ENCODE measurements at regions not wholly inside any gene's neighbourhood (a gene's known extent, or its start where the extent isn't known, plus 50 kb on each side); places are given as distances from the start of the nearest gene placed in this dataset.

GRCh38 chr2:116754381-116755101 lies 1060.0 kb upstream of the DDX18 start:
- H3K36me3 ChIP-seq (ENCODE audit: control insufficient read depth in 2 of 2, extremely low read depth in 1 of 2, insufficient read depth in 2 of 2, low read length in 2 of 2): no peaks in the 10 kb centered on the region
- H4K20me1 ChIP-seq (replicated peaks; ENCODE audit: control insufficient read depth, extremely low read depth, insufficient read depth, low read length): no peaks in the 10 kb centered on the region
- no peaks in the 10 kb centered on the region for H3K27me3 ChIP-seq (ENCODE audit: control insufficient read depth in 2 of 2, insufficient read depth in 2 of 2, low read length in 2 of 2)
- no peaks in the 10 kb centered on the region for H3K79me2 ChIP-seq (ENCODE audit: control insufficient read depth, insufficient read depth, low read length)
- H3K9ac ChIP-seq (replicated peaks; ENCODE audit: extremely low read depth, insufficient read depth, low read length): no peak overlapping the region
- no peak overlapping the region for H3K4me3 ChIP-seq (replicated peaks in 1 of 3; ENCODE audit: insufficient read depth in 1 of 3, low read depth in 1 of 3, low read length in 3 of 3)
- dilution Hi-C loops (cut with MboI; ENCODE audit: extremely low pct_ligation_motif_present, low sequenced_read_pairs): no loop called here
- H3K4me1 ChIP-seq (ENCODE audit: control insufficient read depth, extremely low read depth, insufficient read depth, low read length): no peaks in the 10 kb centered on the region
- no peak for TF ChIP-seq POLR2A (IDR thresholded peaks at IDR 0.05; ENCODE audit: low read depth, low read length)
- no peak for TF ChIP-seq FOS (IDR thresholded peaks at IDR 0.05; ENCODE audit: borderline replicate concordance, insufficient read depth, low read length)
- intact Hi-C loops (cut with micrococcal nuclease): no loop called here
- H2AFZ ChIP-seq (ENCODE audit: low read depth, low read length): no peak overlapping the region
- FAIRE-seq: no peak
- no peak overlapping the region for H3K4me2 ChIP-seq (ENCODE audit: insufficient read depth, low read length)
- POLR2A ChIA-PET: no interaction called here
- H3K27ac ChIP-seq (ENCODE audit: insufficient read depth, low read depth, low read length): no peak overlapping the region
- CTCF ChIA-PET: no interaction called here
- DNase-seq (ENCODE audit: low read depth, low spot score): no peak
- H3K9me1 ChIP-seq (replicated peaks; ENCODE audit: control insufficient read depth, extremely low read depth, insufficient read depth, low read length): no peaks in the 10 kb centered on the region
- H3K9me3 ChIP-seq (replicated peaks; ENCODE audit: control insufficient read depth, insufficient read depth, low read length): no peaks in the 10 kb centered on the region
- BruUV-seq (replicated peaks): no TSS peak

- TF ChIP-seq JUN (IDR thresholded peaks at IDR 0.05; ENCODE audit: borderline replicate concordance, insufficient read depth, insufficient read length, low read depth) (no peak), POLR2AphosphoS5 (IDR thresholded peaks at IDR 0.05; ENCODE audit: insufficient read depth, low read depth, low read length) (no peak), POLR2A (IDR thresholded peaks at IDR 0.05; ENCODE audit: low read depth, low read length) (no peak), EZH2 (IDR thresholded peaks at IDR 0.05; ENCODE audit: borderline replicate concordance, low read depth, low read length, severe bottlenecking) (no peak), MYC (IDR thresholded peaks at IDR 0.05; ENCODE audit: low read depth, low read length) (no peak), FOS (IDR thresholded peaks at IDR 0.05; ENCODE audit: borderline replicate concordance, insufficient read depth, low read length) (no peak), CTCF (IDR thresholded peaks at IDR 0.05; ENCODE audit: extremely low read depth in 1 of 2, insufficient read depth in 1 of 2, low read depth in 1 of 2, low read length in 2 of 2) (no peak), MAX (IDR thresholded peaks at IDR 0.05; ENCODE audit: insufficient read depth, insufficient read length) (no peak), GATA2 (IDR thresholded peaks at IDR 0.05; ENCODE audit: insufficient read depth, insufficient read length, low read depth, low read length) (no peak)
- H3K9ac ChIP-seq (replicated peaks; ENCODE audit: extremely low read depth, insufficient read depth, low read length): no peak overlapping the region
- DNase-seq (ENCODE audit: low read depth, low spot score): no peak
- H3K27ac ChIP-seq (ENCODE audit: insufficient read depth, low read depth, low read length): no peak overlapping the region
- peaks cover 2% of the 10 kb centered on the region for H3K9me3 ChIP-seq (replicated peaks; ENCODE audit: control insufficient read depth, insufficient read depth, low read length)
- BruUV-seq (replicated peaks): no TSS peak
- dilution Hi-C loops (cut with MboI; ENCODE audit: extremely low pct_ligation_motif_present, low sequenced_read_pairs): no loop called here
- H3K36me3 ChIP-seq (ENCODE audit: control insufficient read depth in 2 of 2, extremely low read depth in 1 of 2, insufficient read depth in 2 of 2, low read length in 2 of 2): no peaks in the 10 kb centered on the region
- intact Hi-C loops (cut with micrococcal nuclease): no loop called here
- no peaks in the 10 kb centered on the region for H3K79me2 ChIP-seq (ENCODE audit: control insufficient read depth, insufficient read depth, low read length)
- ChIA-PET CTCF (no interaction called here), POLR2A (no interaction called here)
- no peaks in the 10 kb centered on the region for H3K4me1 ChIP-seq (ENCODE audit: control insufficient read depth, extremely low read depth, insufficient read depth, low read length)
- H3K4me3 ChIP-seq (replicated peaks in 1 of 3; ENCODE audit: insufficient read depth in 1 of 3, low read depth in 1 of 3, low read length in 3 of 3): no peak overlapping the region
- no peaks in the 10 kb centered on the region for H3K27me3 ChIP-seq (ENCODE audit: control insufficient read depth in 2 of 2, insufficient read depth in 2 of 2, low read length in 2 of 2)
- no peak for FAIRE-seq
- H3K9me1 ChIP-seq (replicated peaks; ENCODE audit: control insufficient read depth, extremely low read depth, insufficient read depth, low read length): no peaks in the 10 kb centered on the region
- no peak overlapping the region for H2AFZ ChIP-seq (ENCODE audit: low read depth, low read length)
- no peak overlapping the region for H3K4me2 ChIP-seq (ENCODE audit: insufficient read depth, low read length)
- no peaks in the 10 kb centered on the region for H4K20me1 ChIP-seq (replicated peaks; ENCODE audit: control insufficient read depth, extremely low read depth, insufficient read depth, low read length)
Measured at GRCh38 chr2:116761864-116762263, 1052.6 kb upstream of the DDX18 start.
